ENCODE measurements at regions not wholly inside any gene's neighbourhood (a gene's known extent, or its start where the extent isn't known, plus 50 kb on each side); places are given as distances from the start of the nearest gene placed in this dataset.
A peak's percentile ranks its signal among the peaks of the same experiment; 100 is the strongest.
"Not testable (repeated sequence)": the region's sequence is repeated elsewhere in the genome, so short reads cannot be mapped to it uniquely, and the experiment has no call there.

GRCh38 chr2:67195327-67195726, 201.8 kb upstream of the ETAA1 start:
- not testable (repeated sequence) for DNase-seq (ENCODE audit: low spot score)

- DNase-seq (ENCODE audit: low spot score) = no peak
These were observed 195.6 kb upstream of the ETAA1 start for GRCh38 chr2:67201521-67201920.

- no peak for DNase-seq (ENCODE audit: low spot score)
These were observed 192.8 kb upstream of the ETAA1 start for GRCh38 chr2:67204349-67204748.

GRCh38 chr2:67208887-67209500, 188.1 kb upstream of the ETAA1 start:
- no peak for DNase-seq (ENCODE audit: low spot score)

GRCh38 chr2:67210430-67210829, 186.7 kb upstream of the ETAA1 start:
- no peak for DNase-seq (ENCODE audit: low spot score)

- no peak for DNase-seq (ENCODE audit: low spot score)
These were observed 184.9 kb upstream of the ETAA1 start for GRCh38 chr2:67212203-67212602.

GRCh38 chr2:67213270-67213670, 183.9 kb upstream of the ETAA1 start:
- DNase-seq (ENCODE audit: low spot score) = no peak

- DNase-seq (ENCODE audit: low spot score) = no peak
These were observed 183.3 kb upstream of the ETAA1 start for GRCh38 chr2:67213677-67214402.

GRCh38 chr2:67214585-67215185, 182.4 kb upstream of the ETAA1 start:
- no peak for DNase-seq (ENCODE audit: low spot score)

- peak; percentile 49 for DNase-seq (ENCODE audit: low spot score)
These were observed 181.7 kb upstream of the ETAA1 start for GRCh38 chr2:67215214-67216055.

- no peak for DNase-seq (ENCODE audit: low spot score)
These were observed 181.0 kb upstream of the ETAA1 start for GRCh38 chr2:67216103-67216502.

- DNase-seq (ENCODE audit: low spot score) = no peak
These were observed 180.3 kb upstream of the ETAA1 start for GRCh38 chr2:67216881-67217280.

- DNase-seq (ENCODE audit: low spot score) = no peak
These were observed 179.7 kb upstream of the ETAA1 start for GRCh38 chr2:67217398-67217797.

GRCh38 chr2:67218056-67218455, 179.1 kb upstream of the ETAA1 start:
- no peak for DNase-seq (ENCODE audit: low spot score)

- DNase-seq (ENCODE audit: low spot score) = no peak
These were observed 177.5 kb upstream of the ETAA1 start for GRCh38 chr2:67219651-67220050.

GRCh38 chr2:67221266-67221665, 175.9 kb upstream of the ETAA1 start:
- no peak for DNase-seq (ENCODE audit: low spot score)

- no peak for DNase-seq (ENCODE audit: low spot score)
These were observed 171.7 kb upstream of the ETAA1 start for GRCh38 chr2:67225287-67225973.

- no peak for DNase-seq (ENCODE audit: low spot score)
These were observed 167.4 kb upstream of the ETAA1 start for GRCh38 chr2:67229706-67230105.

- DNase-seq (ENCODE audit: low spot score) = no peak
These were observed 164.2 kb upstream of the ETAA1 start for GRCh38 chr2:67232936-67233335.

GRCh38 chr2:67234440-67234839, 162.7 kb upstream of the ETAA1 start:
- DNase-seq (ENCODE audit: low spot score) = peak; percentile 39

GRCh38 chr2:67237288-67237687, 159.8 kb upstream of the ETAA1 start:
- DNase-seq (ENCODE audit: low spot score) = no peak

GRCh38 chr2:67240507-67240906, 156.6 kb upstream of the ETAA1 start:
- no peak for DNase-seq (ENCODE audit: low spot score)

All from AG08396 (cell line).